OCI-LY3 (cell line): ENCODE measurements at regions not wholly inside any gene's neighbourhood (a gene's known extent, or its start where the extent isn't known, plus 50 kb on each side); places are given as distances from the start of the nearest gene placed in this dataset.
"Not testable (repeated sequence)": the region's sequence is repeated elsewhere in the genome, so short reads cannot be mapped to it uniquely, and the experiment has no call there.

ENCODE experiments used
- H2AFZ ChIP-seq: fragments of 200-600, 300-600 bp; shearing (Covaris generic); 2 replicates; pipeline ENCODE4 v1.6.0; 2014; ENCODE audit warnings: antibody characterized with exemption, low read depth, low read length
- H3K27ac ChIP-seq: fragments of 200-600, 300-600 bp; sonication (generic); 2 replicates; pipeline ENCODE4 v1.5.1; 2014; ENCODE audit warnings: mild to moderate bottlenecking, low read length, moderate library complexity, mixed read lengths
- H3K27me3 ChIP-seq: fragments of 200-600, 300-600 bp; sonication (generic); 2 replicates; pipeline ENCODE4 v1.6.1; 2014; ENCODE audit warnings: low read depth, low read length, mixed read lengths
- H3K36me3 ChIP-seq: fragments of 200-600, 300-600 bp; sonication (generic); replicated peaks from 2 replicates; pipeline ENCODE3; 2014; ENCODE audit warnings: low read depth, low read length, mixed read lengths
- H3K4me1 ChIP-seq: fragments of 300-600, 200-600 bp; sonication (generic); 2 replicates; pipeline ENCODE4 v1.6.1; 2014; ENCODE audit warnings: low read length, mixed read lengths
- H3K4me2 ChIP-seq: fragments of 200-600, 300-600 bp; sonication (generic); 2 replicates; pipeline ENCODE4 v1.6.1; 2014; ENCODE audit warnings: low read length, mixed read lengths
- H3K4me3 ChIP-seq: fragments of 300-600, 200-600 bp; sonication (generic); 2 replicates; pipeline ENCODE4 v1.5.1; 2014; ENCODE audit warnings: antibody characterized with exemption, mild to moderate bottlenecking, low read length, moderate library complexity
- H3K79me2 ChIP-seq: fragments of 300-600, 200-600 bp; shearing (Covaris generic); 2 replicates; pipeline ENCODE4 v1.6.1; 2014; ENCODE audit warnings: mild to moderate bottlenecking, low read length, mixed read lengths
- H3K9ac ChIP-seq: fragments of 300-600, 200-600 bp; shearing (Covaris generic); 2 replicates; pipeline ENCODE4 v1.6.0; 2014; ENCODE audit warnings: mild to moderate bottlenecking, low read length, moderate library complexity
- H3K9me3 ChIP-seq: fragments of 200-600, 300-600 bp; shearing (Covaris generic); 2 replicates; pipeline ENCODE4 v1.6.1; 2014; ENCODE audit warnings: low read length, mixed read lengths; ENCODE audit not compliant: insufficient read depth
- H4K20me1 ChIP-seq: fragments of 200-600, 300-600 bp; sonication (generic); 2 replicates; pipeline ENCODE4 v1.6.1; 2016; ENCODE audit warnings: low read length, mixed read lengths; ENCODE audit not compliant: insufficient read depth
- CTCF ChIP-seq: fragments of 200-600, 300-600 bp; sonication (generic); IDR thresholded peaks from 2 replicates; pipeline ENCODE4 v1.5.1; 2014; ENCODE audit warnings: antibody characterized with exemption, low read length, low read depth
- EZH2phosphoT487 ChIP-seq: fragments of 200-600 bp; shearing (Covaris generic); IDR thresholded peaks from 2 replicates; pipeline ENCODE4 v1.6.1; 2018; ENCODE audit warnings: antibody characterized with exemption, mixed run types, low read depth

- Histone ChIP-seq H3K4me1 (no peaks in the 10 kb centered on the region), H3K79me2 (no peaks in the 10 kb centered on the region), H3K27me3 (no peaks in the 10 kb centered on the region), H4K20me1 (no peaks in the 10 kb centered on the region), H3K27ac (no peak overlapping the region), H3K4me3 (no peak overlapping the region), H2AFZ (no peak overlapping the region), H3K36me3 (no peaks in the 10 kb centered on the region), H3K9me3 (no peaks in the 10 kb centered on the region), H3K4me2 (no peak overlapping the region), H3K9ac (no peak overlapping the region)
- no peak for TF ChIP-seq CTCF
- no peak for TF ChIP-seq EZH2phosphoT487
Measured at GRCh38 chr1:119250299-119250698, 109.8 kb upstream of the WARS2 start.

GRCh38 chr1:119251751-119252150, 111.3 kb upstream of the WARS2 start:
- Histone ChIP-seq H3K27ac (no peak overlapping the region), H3K36me3 (no peaks in the 10 kb centered on the region), H3K9ac (no peak overlapping the region), H3K4me2 (no peak overlapping the region), H3K27me3 (no peaks in the 10 kb centered on the region), H3K4me3 (no peak overlapping the region), H2AFZ (no peak overlapping the region), H3K4me1 (no peaks in the 10 kb centered on the region), H3K9me3 (no peaks in the 10 kb centered on the region), H4K20me1 (no peaks in the 10 kb centered on the region), H3K79me2 (no peaks in the 10 kb centered on the region)
- no peak for TF ChIP-seq CTCF
- TF ChIP-seq EZH2phosphoT487: no peak

GRCh38 chr1:119253366-119253765, 112.9 kb upstream of the WARS2 start:
- no peaks in the 10 kb centered on the region for H3K4me1 ChIP-seq
- H3K4me3 ChIP-seq: no peak overlapping the region
- no peak overlapping the region for H3K4me2 ChIP-seq
- H3K27ac ChIP-seq: no peak overlapping the region
- no peak overlapping the region for H2AFZ ChIP-seq
- no peak for TF ChIP-seq EZH2phosphoT487
- TF ChIP-seq CTCF: no peak
- H3K36me3 ChIP-seq: no peaks in the 10 kb centered on the region
- no peaks in the 10 kb centered on the region for H3K79me2 ChIP-seq
- H3K9ac ChIP-seq: no peak overlapping the region
- no peaks in the 10 kb centered on the region for H3K9me3 ChIP-seq
- H3K27me3 ChIP-seq: no peaks in the 10 kb centered on the region
- no peaks in the 10 kb centered on the region for H4K20me1 ChIP-seq

- Histone ChIP-seq H3K36me3 (no peaks in the 10 kb centered on the region), H3K9me3 (no peaks in the 10 kb centered on the region), H3K27ac (no peak overlapping the region)
Measured at GRCh38 chr1:119254067-119254720, 113.7 kb upstream of the WARS2 start.

GRCh38 chr1:119256089-119256488, 112.5 kb upstream of the HAO2 start:
- H3K4me2 ChIP-seq, H3K27me3 ChIP-seq, H3K79me2 ChIP-seq, H3K27ac ChIP-seq, H3K9me3 ChIP-seq, H3K4me1 ChIP-seq, H3K4me3 ChIP-seq, H3K9ac ChIP-seq, H4K20me1 ChIP-seq, H2AFZ ChIP-seq, H3K36me3 ChIP-seq: not testable (repeated sequence)

More at GRCh38 chr1:119254067-119254720, 113.7 kb upstream of the WARS2 start:
- TF ChIP-seq CTCF (no peak), EZH2phosphoT487 (no peak)
- no peaks in the 10 kb centered on the region for H3K4me1 ChIP-seq
- H3K4me3 ChIP-seq: no peak overlapping the region
- no peak overlapping the region for H3K9ac ChIP-seq
- no peak overlapping the region for H2AFZ ChIP-seq
- no peaks in the 10 kb centered on the region for H4K20me1 ChIP-seq
- H3K27me3 ChIP-seq: no peaks in the 10 kb centered on the region
- H3K4me2 ChIP-seq: no peak overlapping the region
- H3K79me2 ChIP-seq: no peaks in the 10 kb centered on the region
